ENCODE measurements at regions not wholly inside any gene's neighbourhood (a gene's known extent, or its start where the extent isn't known, plus 50 kb on each side); places are given as distances from the start of the nearest gene placed in this dataset.

- no peak overlapping the region for H3K4me3 ChIP-seq (ENCODE audit: low read length)
- no peak for TF ChIP-seq REST (IDR thresholded peaks at IDR 0.05; ENCODE audit: borderline replicate concordance)
- TF ChIP-seq CTCF (IDR thresholded peaks at IDR 0.05; ENCODE audit: poor library complexity, severe bottlenecking) = no peak
- no peak for TF ChIP-seq MXI1 (conservative IDR thresholded peaks at IDR 0.05; ENCODE audit: poor library complexity, severe bottlenecking)
- TF ChIP-seq RAD21 (conservative IDR thresholded peaks at IDR 0.05) = no peak
- TF ChIP-seq TAF1 (IDR thresholded peaks at IDR 0.05; ENCODE audit: low read depth) = no peak
- no peak for TF ChIP-seq POLR2AphosphoS5 (IDR thresholded peaks at IDR 0.05)
- no peak for TF ChIP-seq EP300 (conservative IDR thresholded peaks at IDR 0.05; ENCODE audit: poor library complexity, severe bottlenecking)
- TF ChIP-seq SMC3 (conservative IDR thresholded peaks at IDR 0.05; ENCODE audit: poor library complexity) = no peak
- TF ChIP-seq EZH2 (IDR thresholded peaks at IDR 0.05; ENCODE audit: borderline replicate concordance, insufficient read depth, low read length, poor library complexity, severe bottlenecking) = no peak
- H3F3A ChIP-seq (ENCODE audit: insufficient read depth, low read length, poor library complexity, severe bottlenecking) = no peaks in the 10 kb centered on the region
- no peaks in the 10 kb centered on the region for H3K9me3 ChIP-seq (ENCODE audit: low read length)
- H2AFZ ChIP-seq (ENCODE audit: low read depth, low read length) = no peak overlapping the region
- no peak overlapping the region for H3K9ac ChIP-seq (ENCODE audit: low read length)
- no peaks in the 10 kb centered on the region for H3K27me3 ChIP-seq (ENCODE audit: insufficient read depth, low read depth, low read length)
- H3K79me2 ChIP-seq (replicated peaks; ENCODE audit: insufficient read depth, low read length) = no peaks in the 10 kb centered on the region
- H3K9me2 ChIP-seq (ENCODE audit: insufficient read depth, low read length) = no peaks in the 10 kb centered on the region
- no peak overlapping the region for H3K4me2 ChIP-seq (ENCODE audit: low read length)
- no peak overlapping the region for H3K27ac ChIP-seq (ENCODE audit: low read length)
- no peaks in the 10 kb centered on the region for H4K20me1 ChIP-seq (ENCODE audit: insufficient read depth)
- H3K36me3 ChIP-seq (ENCODE audit: insufficient read depth, low read length) = no peaks in the 10 kb centered on the region
Measured at GRCh38 chr4:38601916-38602291, 62.1 kb upstream of the KLF3 start.

GRCh38 chr4:38603652-38604051 lies 60.3 kb upstream of the KLF3 start:
- Histone ChIP-seq H3K27me3 (ENCODE audit: insufficient read depth, low read depth, low read length) (no peaks in the 10 kb centered on the region), H3K9me2 (ENCODE audit: insufficient read depth, low read length) (no peaks in the 10 kb centered on the region), H4K20me1 (ENCODE audit: insufficient read depth) (no peaks in the 10 kb centered on the region), H3K9ac (ENCODE audit: low read length) (no peak overlapping the region), H3K9me3 (ENCODE audit: low read length) (no peaks in the 10 kb centered on the region), H3K4me3 (ENCODE audit: low read length) (no peak overlapping the region), H3K27ac (ENCODE audit: low read length) (no peak overlapping the region), H3K36me3 (ENCODE audit: insufficient read depth, low read length) (no peaks in the 10 kb centered on the region), H2AFZ (ENCODE audit: low read depth, low read length) (no peak overlapping the region), H3F3A (ENCODE audit: insufficient read depth, low read length, poor library complexity, severe bottlenecking) (no peaks in the 10 kb centered on the region), H3K4me2 (ENCODE audit: low read length) (no peak overlapping the region), H3K79me2 (replicated peaks; ENCODE audit: insufficient read depth, low read length) (no peaks in the 10 kb centered on the region)
- TF ChIP-seq SMC3 (conservative IDR thresholded peaks at IDR 0.05; ENCODE audit: poor library complexity) (no peak), POLR2AphosphoS5 (IDR thresholded peaks at IDR 0.05) (no peak), TAF1 (IDR thresholded peaks at IDR 0.05; ENCODE audit: low read depth) (no peak), EZH2 (IDR thresholded peaks at IDR 0.05; ENCODE audit: borderline replicate concordance, insufficient read depth, low read length, poor library complexity, severe bottlenecking) (no peak), EP300 (conservative IDR thresholded peaks at IDR 0.05; ENCODE audit: poor library complexity, severe bottlenecking) (no peak)
